NB4 (cell line): ENCODE measurements at regions not wholly inside any gene's neighbourhood (a gene's known extent, or its start where the extent isn't known, plus 50 kb on each side); places are given as distances from the start of the nearest gene placed in this dataset.

Experiments
- DNase-seq: peaks from one replicate; pipeline ENCODE4 v3.0.0; 2010; ENCODE audit warnings: low read depth
- H3K4me3 ChIP-seq: one replicate; pipeline ENCODE4 v1.5.1; 2011; ENCODE audit warnings: mild to moderate bottlenecking, low read depth, low read length, moderate library complexity
- CTCF ChIP-seq: IDR thresholded peaks from one replicate; pipeline ENCODE4 v1.5.1; 2012; ENCODE audit warnings: low read depth, low read length
- MYC ChIP-seq: IDR thresholded peaks from 2 replicates; pipeline ENCODE4 v1.6.1; 2011; ENCODE audit warnings: low read depth, low read length
- POLR2A ChIP-seq: IDR thresholded peaks from 2 replicates; pipeline ENCODE4 v1.6.1; 2011; ENCODE audit warnings: mild to moderate bottlenecking; ENCODE audit not compliant: insufficient read length; ENCODE audit errors: extremely low read depth
- TF ChIP-seq, protein P1 (sequence below): IDR thresholded peaks from 2 replicates; pipeline ENCODE4 v1.6.1; 2011; ENCODE audit warnings: low read depth, low read length

GRCh38 chr1:182261655-182262054, 129.9 kb downstream of the GLUL start:
- DNase-seq = no peak
- H3K4me3 ChIP-seq = no peak overlapping the region
- TF ChIP-seq POLR2A (no peak), CTCF (no peak), MYC (no peak)
- TF ChIP-seq, protein P1, sequence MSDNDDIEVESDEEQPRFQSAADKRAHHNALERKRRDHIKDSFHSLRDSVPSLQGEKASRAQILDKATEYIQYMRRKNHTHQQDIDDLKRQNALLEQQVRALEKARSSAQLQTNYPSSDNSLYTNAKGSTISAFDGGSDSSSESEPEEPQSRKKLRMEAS = no peak

- TF ChIP-seq, protein P1 = no peak
- no peak for TF ChIP-seq MYC
- no peak for TF ChIP-seq POLR2A
- TF ChIP-seq CTCF = no peak
- DNase-seq = peak; percentile 49
- no peak overlapping the region for H3K4me3 ChIP-seq
Measured at GRCh38 chr1:182260516-182260915, 131.1 kb downstream of the GLUL start.

GRCh38 chr1:182259968-182260367, 131.6 kb downstream of the GLUL start:
- TF ChIP-seq POLR2A (no peak), MYC (no peak; the same call in 1 of the 2 replicates), CTCF (no peak)
- TF ChIP-seq, protein P1 = 0 out of 2 replicates have a peak, but pooled peaks have one; percentile 16
- peak overlapping the region; percentile 29 for H3K4me3 ChIP-seq
- DNase-seq = peak; percentile 72

DNA sequence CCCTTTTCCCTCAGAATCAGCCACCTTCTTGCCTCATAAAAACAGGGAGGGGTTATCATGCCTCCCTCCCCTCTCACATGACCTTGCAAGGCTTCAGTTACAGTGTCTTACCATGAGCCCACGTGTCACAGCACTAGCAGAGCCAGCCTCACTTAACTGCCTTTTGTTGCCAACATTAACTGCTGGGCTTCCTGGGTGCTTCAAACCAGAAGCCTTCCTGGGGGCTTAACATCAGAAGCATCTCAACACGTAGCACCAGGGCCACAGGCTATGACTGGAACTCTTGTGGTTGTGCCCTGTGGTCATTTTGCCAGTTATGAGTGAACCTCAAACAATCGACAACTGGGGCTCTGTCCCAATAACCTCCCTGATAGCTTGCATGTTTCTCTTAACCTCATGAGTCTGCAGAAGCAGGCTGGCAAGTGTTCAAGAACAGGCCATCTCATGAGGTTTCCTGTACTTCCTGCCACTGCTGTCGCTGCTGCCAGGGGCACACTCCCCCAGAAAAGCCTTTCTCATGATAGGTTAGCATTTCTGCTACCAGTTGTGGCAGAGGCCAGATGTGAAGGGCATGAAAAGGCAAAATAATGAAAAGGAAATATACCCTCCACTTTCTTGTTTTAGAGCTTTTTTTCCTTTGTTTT, 132.2 kb downstream of the GLUL start:
- no peak for TF ChIP-seq POLR2A
- TF ChIP-seq, protein P1 = peak; percentile 98
- peak; percentile 84; the same call in 1 of the 2 replicates for TF ChIP-seq MYC
- no peak for TF ChIP-seq CTCF
- H3K4me3 ChIP-seq = peak overlapping the region; percentile 29
- peak; percentile 99 for DNase-seq

DNA sequence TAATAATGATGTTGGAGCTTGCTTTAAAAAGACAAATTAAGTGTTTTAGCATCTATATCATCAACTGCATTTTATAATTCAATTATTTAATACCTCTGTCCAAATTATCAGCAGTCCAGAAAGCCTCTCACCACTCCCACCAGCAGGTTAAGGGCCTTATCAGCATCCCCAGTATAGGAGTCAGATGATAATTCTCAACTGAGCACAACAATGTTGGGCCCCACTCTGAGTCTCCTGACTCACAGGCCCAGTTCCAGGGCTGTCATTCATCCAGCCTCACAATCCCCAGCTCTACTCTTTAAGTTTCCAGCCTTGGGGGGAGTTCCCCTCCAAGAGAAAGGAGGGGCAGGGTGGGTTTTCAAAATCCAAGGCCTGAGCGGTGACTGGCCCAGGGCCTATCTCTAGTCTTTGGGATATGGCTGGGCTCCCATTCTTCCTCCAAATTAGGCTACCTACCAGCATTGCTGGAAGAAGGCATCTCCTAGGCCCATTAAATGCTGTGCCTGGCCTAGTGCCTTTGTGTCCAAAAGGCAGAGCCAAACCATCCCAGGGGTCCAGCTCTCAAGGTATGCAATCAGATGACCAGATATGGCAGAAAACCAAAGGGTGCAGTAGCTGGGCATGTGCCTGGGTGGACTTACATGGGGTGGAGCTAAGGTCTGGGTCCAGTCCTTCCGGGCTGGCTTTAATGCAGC, 134.1 kb downstream of the GLUL start:
- H3K4me3 ChIP-seq = no peak overlapping the region
- no peak for TF ChIP-seq MYC
- TF ChIP-seq CTCF = no peak
- TF ChIP-seq POLR2A = no peak
- TF ChIP-seq, protein P1 = no peak
- peak; percentile 25 for DNase-seq
